Endometrium (tissue), 2 donors: ENCODE measurements at regions not wholly inside any gene's neighbourhood (a gene's known extent, or its start where the extent isn't known, plus 50 kb on each side); places are given as distances from the start of the nearest gene placed in this dataset.

Experiments used
- FAIRE-seq: peaks from 2 replicates; lab custom pipeline; 2012; peaks lifted over from hg19 to GRCh38; lab: Jason Lieb, UNC
- donor health status: control.
- donor health status: control.

GRCh38 chr14:38847161-38847560 is 255.9 kb downstream of the SEC23A start:
- no peak for FAIRE-seq

- no peak for FAIRE-seq
Measured at GRCh38 chr14:38839694-38840365, 263.2 kb downstream of the SEC23A start.

- no peak for FAIRE-seq
Measured at GRCh38 chr14:38838979-38839323, 264.1 kb downstream of the SEC23A start.

GRCh38 chr14:38838049-38838978 is 264.7 kb downstream of the SEC23A start:
- FAIRE-seq = no peak

GRCh38 chr14:38837343-38838048 is 265.5 kb downstream of the SEC23A start:
- no peak for FAIRE-seq

GRCh38 chr14:38836539-38836938 is 266.5 kb downstream of the SEC23A start:
- FAIRE-seq = no peak

GRCh38 chr14:38835874-38836273 is 267.2 kb downstream of the SEC23A start:
- FAIRE-seq = no peak

GRCh38 chr14:38828183-38828827 is 274.7 kb downstream of the SEC23A start:
- FAIRE-seq = no peak

GRCh38 chr14:38824706-38825105 is 278.3 kb downstream of the SEC23A start:
- FAIRE-seq = no peak

- FAIRE-seq = no peak
Measured at GRCh38 chr14:38818555-38818954, 284.5 kb downstream of the SEC23A start.

GRCh38 chr14:38808734-38809455 is 294.1 kb downstream of the SEC23A start:
- FAIRE-seq = no peak

- no peak for FAIRE-seq
Measured at GRCh38 chr14:38799671-38800070, 303.4 kb downstream of the SEC23A start.

GRCh38 chr14:38794677-38795076 is 308.4 kb downstream of the SEC23A start:
- FAIRE-seq = no peak

- no peak for FAIRE-seq
Measured at GRCh38 chr14:38791862-38792261, 311.2 kb downstream of the SEC23A start.

- no peak for FAIRE-seq
Measured at GRCh38 chr14:38790916-38791315, 312.1 kb downstream of the SEC23A start.

- FAIRE-seq = no peak
Measured at GRCh38 chr14:38789805-38790204, 313.2 kb downstream of the SEC23A start.

GRCh38 chr14:38788060-38788459 is 315.0 kb downstream of the SEC23A start:
- no peak for FAIRE-seq

- FAIRE-seq = no peak
Measured at GRCh38 chr14:38786921-38787320, 316.1 kb downstream of the SEC23A start.

- FAIRE-seq = no peak
Measured at GRCh38 chr14:38777401-38777800, 325.6 kb downstream of the SEC23A start.

- no peak for FAIRE-seq
Measured at GRCh38 chr14:38775986-38776385, 327.0 kb downstream of the SEC23A start.

- no peak for FAIRE-seq
Measured at GRCh38 chr14:38774162-38774561, 328.9 kb downstream of the SEC23A start.

GRCh38 chr14:38770251-38770650 is 332.8 kb downstream of the SEC23A start:
- no peak for FAIRE-seq
